HEK293 (cell line): ENCODE measurements at regions not wholly inside any gene's neighbourhood (a gene's known extent, or its start where the extent isn't known, plus 50 kb on each side); places are given as distances from the start of the nearest gene placed in this dataset.

Source experiments
- CTCF ChIA-PET: fragments of 350-600 bp; formaldehyde crosslinking; extraction: SDS; loops from one replicate; lab custom pipeline; 2021; ENCODE audit warnings: antibody characterized with exemption; lab: Yijun Ruan, JAX
- POLR2A ChIA-PET: fragments of 300-600 bp; formaldehyde crosslinking; extraction: SDS; loops from one replicate; lab custom pipeline; 2020; ENCODE audit warnings: antibody characterized with exemption, inconsistent platforms; lab: Yijun Ruan, JAX
- H3K27ac ChIP-seq: fragments of 200-500 bp; sonication (Bioruptor generic); 2 replicates; pipeline ENCODE4 v1.5.1; 2014; ENCODE audit warnings: low read depth, low read length, control low read depth, inconsistent platforms; ENCODE audit errors: extremely low read depth
- H3K36me3 ChIP-seq, 2 experiments: fragments of 200-500 bp in 1 of 2; sonication (Bioruptor generic) in 1 of 2; 1 replicate in 1 of 2; 2 replicates in 1 of 2; pipeline ENCODE4 v1.5.1; 2014 to 2017; ENCODE audit warnings: inconsistent platforms in 2 of 2, low read length in 2 of 2; ENCODE audit not compliant: control insufficient read depth in 2 of 2, insufficient read depth in 1 of 2
- H3K4me1 ChIP-seq: fragments of 200-500 bp; sonication (Bioruptor generic); 2 replicates; pipeline ENCODE4 v1.5.1; 2014; ENCODE audit warnings: mild to moderate bottlenecking, low read length, inconsistent platforms; ENCODE audit not compliant: control insufficient read depth, insufficient read depth
- H3K4me3 ChIP-seq: 2 replicates; pipeline ENCODE4 v1.5.1; 2011; ENCODE audit warnings: low read depth, mild to moderate bottlenecking, control low read depth, low read length, moderate library complexity
- H3K9me3 ChIP-seq: fragments of 200-500 bp; sonication (Bioruptor generic); 2 replicates; pipeline ENCODE4 v1.5.1; 2014; ENCODE audit warnings: low read depth, low read length, inconsistent platforms; ENCODE audit not compliant: control insufficient read depth, insufficient read depth
- PATZ1 ChIP-seq: fragments of 450-650 bp; formaldehyde crosslinking; IDR thresholded peaks from 2 replicates; pipeline ENCODE4 v1.5.1; 2016; ENCODE audit warnings: missing biosample characterization, missing genetic modification characterization
- REPIN1 ChIP-seq: fragments of 450-650 bp; formaldehyde crosslinking; IDR thresholded peaks from 2 replicates; pipeline ENCODE4 v1.5.1; 2017; ENCODE audit warnings: missing biosample characterization, missing genetic modification characterization, low read depth
- SP3 ChIP-seq: fragments of 450-650 bp; formaldehyde crosslinking; IDR thresholded peaks from 2 replicates; pipeline ENCODE4 v1.5.1; 2016; ENCODE audit warnings: missing biosample characterization, missing genetic modification characterization
- SP7 ChIP-seq: fragments of 450-650 bp; formaldehyde crosslinking; IDR thresholded peaks from 2 replicates; pipeline ENCODE4 v1.5.1; 2016; ENCODE audit warnings: missing biosample characterization, missing genetic modification characterization
- ZFP69B ChIP-seq: fragments of 450-650 bp; formaldehyde crosslinking; IDR thresholded peaks from 2 replicates; pipeline ENCODE4 v1.5.1; 2016; ENCODE audit warnings: missing biosample characterization, missing genetic modification characterization
- ZNF112 ChIP-seq: fragments of 450-650 bp; formaldehyde crosslinking; IDR thresholded peaks from 2 replicates; pipeline ENCODE4 v1.5.0; 2017; ENCODE audit warnings: missing biosample characterization, missing genetic modification characterization
- ZNF138 ChIP-seq: fragments of 450-650 bp; formaldehyde crosslinking; IDR thresholded peaks from 2 replicates; pipeline ENCODE4 v1.5.1; 2016; ENCODE audit warnings: missing biosample characterization, missing genetic modification characterization, borderline replicate concordance
- ZNF155 ChIP-seq: fragments of 450-650 bp; formaldehyde crosslinking; IDR thresholded peaks from 2 replicates; pipeline ENCODE4 v1.5.1; 2016; ENCODE audit warnings: missing biosample characterization, missing genetic modification characterization
- ZNF157 ChIP-seq: fragments of 450-650 bp; formaldehyde crosslinking; IDR thresholded peaks from 2 replicates; pipeline ENCODE4 v1.5.1; 2016; ENCODE audit warnings: missing biosample characterization, missing genetic modification characterization
- ZNF19 ChIP-seq: fragments of 450-650 bp; formaldehyde crosslinking; IDR thresholded peaks from 2 replicates; pipeline ENCODE4; 2016; ENCODE audit warnings: missing biosample characterization, missing genetic modification characterization, low read depth
- ZNF2 ChIP-seq: fragments of 450-650 bp; formaldehyde crosslinking; IDR thresholded peaks from 2 replicates; pipeline ENCODE4 v1.5.1; 2016; ENCODE audit warnings: missing biosample characterization, missing genetic modification characterization
- ZNF24 ChIP-seq: fragments of 450-650 bp; formaldehyde crosslinking; IDR thresholded peaks from 2 replicates; pipeline ENCODE4 v1.5.1; 2016; ENCODE audit warnings: missing biosample characterization, missing genetic modification characterization
- ZNF350 ChIP-seq: fragments of 450-650 bp; formaldehyde crosslinking; IDR thresholded peaks from 2 replicates; pipeline ENCODE4 v1.5.0; 2017; ENCODE audit warnings: missing biosample characterization, mild to moderate bottlenecking, missing genetic modification characterization
- ZNF501 ChIP-seq: fragments of 450-650 bp; formaldehyde crosslinking; IDR thresholded peaks from 2 replicates; pipeline ENCODE4 v1.5.1; 2016; ENCODE audit warnings: missing biosample characterization, missing genetic modification characterization
- ZNF510 ChIP-seq: fragments of 450-650 bp; formaldehyde crosslinking; IDR thresholded peaks from 2 replicates; pipeline ENCODE4 v1.5.1; 2018; ENCODE audit warnings: mild to moderate bottlenecking, missing genetic modification characterization, missing biosample characterization; ENCODE audit not compliant: insufficient replicate concordance
- ZNF530 ChIP-seq: fragments of 450-650 bp; formaldehyde crosslinking; IDR thresholded peaks from 2 replicates; pipeline ENCODE4 v1.5.1; 2016; ENCODE audit warnings: low read depth, missing biosample characterization, missing genetic modification characterization
- ZNF626 ChIP-seq: fragments of 450-650 bp; sonication (Bioruptor Pico); formaldehyde crosslinking; IDR thresholded peaks from 2 replicates; pipeline ENCODE4 v1.5.1; 2018; ENCODE audit warnings: missing biosample characterization, missing genetic modification characterization, inconsistent platforms
- ZNF837 ChIP-seq: fragments of 450-650 bp; formaldehyde crosslinking; IDR thresholded peaks from 2 replicates; pipeline ENCODE4 v1.5.1; 2016; ENCODE audit warnings: missing biosample characterization, missing genetic modification characterization
- TF ChIP-seq, protein P1 (sequence below): fragments of 450-650 bp; formaldehyde crosslinking; IDR thresholded peaks from 2 replicates; pipeline ENCODE4 v1.5.1; 2016; ENCODE audit warnings: missing biosample characterization, missing genetic modification characterization, borderline replicate concordance
- TF ChIP-seq, protein P2 (sequence below): fragments of 450-650 bp; formaldehyde crosslinking; IDR thresholded peaks from 2 replicates; pipeline ENCODE4 v1.5.1; 2016; ENCODE audit warnings: missing biosample characterization, missing genetic modification characterization, low read depth

DNA sequence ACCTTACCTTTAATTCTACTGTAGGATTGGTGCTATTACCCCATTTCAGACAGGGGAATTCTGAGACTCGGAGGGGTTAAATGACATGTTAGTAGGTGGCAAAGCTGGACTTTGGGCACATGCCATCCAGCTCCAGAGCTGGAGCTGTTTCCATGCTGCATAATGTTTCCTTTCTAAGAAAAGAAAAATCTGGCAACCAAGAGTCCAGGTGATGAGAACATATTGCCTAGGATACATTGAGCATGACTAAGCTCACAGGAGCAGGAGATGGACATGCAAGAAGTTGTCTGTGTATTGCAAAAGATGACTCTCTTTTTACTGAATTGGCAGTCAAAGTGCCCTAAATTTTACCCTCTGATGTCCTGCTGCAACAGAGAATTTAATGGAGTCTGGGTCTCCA is 150.8 kb upstream of the SYT13 start:
- ChIA-PET POLR2A (no interaction called here), CTCF (interaction anchor here (0.7 kb wide), 1 partner anchor 8 kb away, joined by 3 read pairs; no protein-coding TSS in a partner anchor)
- no peak overlapping the region for H3K4me3 ChIP-seq

GRCh38 chr11:45436118-45436517 is 150.0 kb upstream of the SYT13 start:
- TF ChIP-seq, protein P1, sequence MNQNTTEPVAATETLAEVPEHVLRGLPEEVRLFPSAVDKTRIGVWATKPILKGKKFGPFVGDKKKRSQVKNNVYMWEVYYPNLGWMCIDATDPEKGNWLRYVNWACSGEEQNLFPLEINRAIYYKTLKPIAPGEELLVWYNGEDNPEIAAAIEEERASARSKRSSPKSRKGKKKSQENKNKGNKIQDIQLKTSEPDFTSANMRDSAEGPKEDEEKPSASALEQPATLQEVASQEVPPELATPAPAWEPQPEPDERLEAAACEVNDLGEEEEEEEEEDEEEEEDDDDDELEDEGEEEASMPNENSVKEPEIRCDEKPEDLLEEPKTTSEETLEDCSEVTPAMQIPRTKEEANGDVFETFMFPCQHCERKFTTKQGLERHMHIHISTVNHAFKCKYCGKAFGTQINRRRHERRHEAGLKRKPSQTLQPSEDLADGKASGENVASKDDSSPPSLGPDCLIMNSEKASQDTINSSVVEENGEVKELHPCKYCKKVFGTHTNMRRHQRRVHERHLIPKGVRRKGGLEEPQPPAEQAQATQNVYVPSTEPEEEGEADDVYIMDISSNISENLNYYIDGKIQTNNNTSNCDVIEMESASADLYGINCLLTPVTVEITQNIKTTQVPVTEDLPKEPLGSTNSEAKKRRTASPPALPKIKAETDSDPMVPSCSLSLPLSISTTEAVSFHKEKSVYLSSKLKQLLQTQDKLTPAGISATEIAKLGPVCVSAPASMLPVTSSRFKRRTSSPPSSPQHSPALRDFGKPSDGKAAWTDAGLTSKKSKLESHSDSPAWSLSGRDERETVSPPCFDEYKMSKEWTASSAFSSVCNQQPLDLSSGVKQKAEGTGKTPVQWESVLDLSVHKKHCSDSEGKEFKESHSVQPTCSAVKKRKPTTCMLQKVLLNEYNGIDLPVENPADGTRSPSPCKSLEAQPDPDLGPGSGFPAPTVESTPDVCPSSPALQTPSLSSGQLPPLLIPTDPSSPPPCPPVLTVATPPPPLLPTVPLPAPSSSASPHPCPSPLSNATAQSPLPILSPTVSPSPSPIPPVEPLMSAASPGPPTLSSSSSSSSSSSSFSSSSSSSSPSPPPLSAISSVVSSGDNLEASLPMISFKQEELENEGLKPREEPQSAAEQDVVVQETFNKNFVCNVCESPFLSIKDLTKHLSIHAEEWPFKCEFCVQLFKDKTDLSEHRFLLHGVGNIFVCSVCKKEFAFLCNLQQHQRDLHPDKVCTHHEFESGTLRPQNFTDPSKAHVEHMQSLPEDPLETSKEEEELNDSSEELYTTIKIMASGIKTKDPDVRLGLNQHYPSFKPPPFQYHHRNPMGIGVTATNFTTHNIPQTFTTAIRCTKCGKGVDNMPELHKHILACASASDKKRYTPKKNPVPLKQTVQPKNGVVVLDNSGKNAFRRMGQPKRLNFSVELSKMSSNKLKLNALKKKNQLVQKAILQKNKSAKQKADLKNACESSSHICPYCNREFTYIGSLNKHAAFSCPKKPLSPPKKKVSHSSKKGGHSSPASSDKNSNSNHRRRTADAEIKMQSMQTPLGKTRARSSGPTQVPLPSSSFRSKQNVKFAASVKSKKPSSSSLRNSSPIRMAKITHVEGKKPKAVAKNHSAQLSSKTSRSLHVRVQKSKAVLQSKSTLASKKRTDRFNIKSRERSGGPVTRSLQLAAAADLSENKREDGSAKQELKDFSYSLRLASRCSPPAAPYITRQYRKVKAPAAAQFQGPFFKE (tag by site-specific recombination), result no peak
- TF ChIP-seq REPIN1 (tag by site-specific recombination) (no peak), ZNF155 (no peak), SP3 (tag by site-specific recombination) (no peak), ZNF157 (tag by site-specific recombination) (no peak), ZNF837 (no peak), ZFP69B (tag by site-specific recombination) (no peak), ZNF138 (no peak), SP7 (tag by site-specific recombination) (no peak), ZNF19 (tag by site-specific recombination) (no peak), ZNF112 (tag by site-specific recombination) (no peak), ZNF2 (tag by site-specific recombination) (no peak), PATZ1 (tag by site-specific recombination) (no peak), ZNF350 (tag by site-specific recombination) (no peak), ZNF24 (tag by site-specific recombination) (no peak), ZNF530 (tag by site-specific recombination) (no peak)
- TF ChIP-seq, protein P2, sequence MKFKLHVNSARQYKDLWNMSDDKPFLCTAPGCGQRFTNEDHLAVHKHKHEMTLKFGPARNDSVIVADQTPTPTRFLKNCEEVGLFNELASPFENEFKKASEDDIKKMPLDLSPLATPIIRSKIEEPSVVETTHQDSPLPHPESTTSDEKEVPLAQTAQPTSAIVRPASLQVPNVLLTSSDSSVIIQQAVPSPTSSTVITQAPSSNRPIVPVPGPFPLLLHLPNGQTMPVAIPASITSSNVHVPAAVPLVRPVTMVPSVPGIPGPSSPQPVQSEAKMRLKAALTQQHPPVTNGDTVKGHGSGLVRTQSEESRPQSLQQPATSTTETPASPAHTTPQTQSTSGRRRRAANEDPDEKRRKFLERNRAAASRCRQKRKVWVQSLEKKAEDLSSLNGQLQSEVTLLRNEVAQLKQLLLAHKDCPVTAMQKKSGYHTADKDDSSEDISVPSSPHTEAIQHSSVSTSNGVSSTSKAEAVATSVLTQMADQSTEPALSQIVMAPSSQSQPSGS (tag by site-specific recombination), result no peak
- ChIA-PET POLR2A (no interaction called here), CTCF (no interaction called here)
- H3K4me1 ChIP-seq, result no peaks in the 10 kb centered on the region
- no peak overlapping the region for H3K4me3 ChIP-seq
- no peaks in the 10 kb centered on the region for H3K9me3 ChIP-seq
- no peak overlapping the region for H3K27ac ChIP-seq
- no peaks in the 10 kb centered on the region for H3K36me3 ChIP-seq

More for the DNA sequence above, 150.8 kb upstream of the SYT13 start:
- TF ChIP-seq ZNF626 (tag by site-specific recombination), result no peak
- no peak for TF ChIP-seq ZNF510 (tag by site-specific recombination)
- TF ChIP-seq ZNF501 (tag by site-specific recombination), result no peak
- H3K4me1 ChIP-seq, result no peaks in the 10 kb centered on the region
- no peak overlapping the region for H3K27ac ChIP-seq
- no peaks in the 10 kb centered on the region for H3K36me3 ChIP-seq
- no peaks in the 10 kb centered on the region for H3K9me3 ChIP-seq
